ENCODE measurements at regions not wholly inside any gene's neighbourhood (a gene's known extent, or its start where the extent isn't known, plus 50 kb on each side); places are given as distances from the start of the nearest gene placed in this dataset.

GRCh38 chr6:125519367-125519766, 217.6 kb upstream of the HDDC2 start:
- TF ChIP-seq CTCF (conservative IDR thresholded peaks at IDR 0.05; ENCODE audit: low read depth in 2 of 2) (no peak), POLR2AphosphoS5 (IDR thresholded peaks at IDR 0.05; ENCODE audit: low read depth) (no peak), JUNB (IDR thresholded peaks at IDR 0.05; ENCODE audit: unreplicated experiment) (no peak), EZH2 (IDR thresholded peaks at IDR 0.05; ENCODE audit: low read depth, unreplicated experiment) (no peak), REST (IDR thresholded peaks at IDR 0.05; ENCODE audit: unreplicated experiment) (no peak), EZH2phosphoT487 (IDR thresholded peaks at IDR 0.05; ENCODE audit: unreplicated experiment) (no peak), ZNF462 (CRISPR knock-in tag; IDR thresholded peaks at IDR 0.05) (no peak), STAT1 (IDR thresholded peaks at IDR 0.05; ENCODE audit: unreplicated experiment) (no peak), CREB1 (CRISPR knock-in tag; IDR thresholded peaks at IDR 0.05; ENCODE audit: low read depth) (no peak), ZNF331 (CRISPR knock-in tag; IDR thresholded peaks at IDR 0.05; ENCODE audit: low read depth) (no peak), ETS1 (IDR thresholded peaks at IDR 0.05) (no peak), ZNF114 (CRISPR knock-in tag; IDR thresholded peaks at IDR 0.05) (no peak)

Data from GM23338 (cell line).